SK-N-SH (cell line): ENCODE measurements at regions not wholly inside any gene's neighbourhood (a gene's known extent, or its start where the extent isn't known, plus 50 kb on each side); places are given as distances from the start of the nearest gene placed in this dataset.

Experiments used
- CTCF ChIA-PET: fragments of 300-600, 350-600 bp; formaldehyde crosslinking; extraction: SDS; loops from one replicate; lab custom pipeline; 2021; lab: Yijun Ruan, JAX
- POLR2A ChIA-PET: fragments of 350-600 bp; sonication (Branson Sonifier 250); formaldehyde crosslinking; extraction: SDS; loops from one replicate; lab custom pipeline; 2020; ENCODE audit warnings: antibody characterized with exemption, inconsistent platforms; lab: Yijun Ruan, JAX
- DNase-seq: peaks from one replicate; pipeline ENCODE4 v3.0.0; 2012
- H2AFZ ChIP-seq: fragments of 200-600 bp; sonication (generic); 2 replicates; pipeline ENCODE4 v1.8.1; 2016; ENCODE audit warnings: antibody characterized with exemption, mild to moderate bottlenecking, low read depth
- H3F3A ChIP-seq: fragments of 200-600 bp; sonication (generic); replicated peaks from 2 replicates; pipeline ENCODE3; 2016; ENCODE audit warnings: antibody characterized with exemption, mild to moderate bottlenecking; ENCODE audit not compliant: insufficient read depth
- H3K27ac ChIP-seq, 2 experiments: fragments of 200-500 bp in 1 of 2; fragments of 200-600 bp in 1 of 2; sonication (Bioruptor generic) in 1 of 2; sonication (generic), shearing (Covaris generic) in 1 of 2; 2 replicates each; pipeline versions ENCODE4 v1.5.1 to v1.6.1; 2014 to 2016; ENCODE audit warnings: low read depth in 2 of 2, inconsistent platforms in 1 of 2, low read length in 1 of 2, mild to moderate bottlenecking in 1 of 2, mixed read lengths in 1 of 2
- H3K27me3 ChIP-seq: fragments of 200-600 bp; sonication (generic), shearing (Covaris generic); 2 replicates; pipeline ENCODE4 v1.6.1; 2016; ENCODE audit warnings: mixed run types; ENCODE audit not compliant: insufficient read depth
- H3K36me3 ChIP-seq, 2 experiments: fragments of 200-500 bp in 1 of 2; fragments of 200-600 bp in 1 of 2; sonication (Bioruptor generic) in 1 of 2; sonication (generic) in 1 of 2; replicated peaks in 1 of 2; 2 replicates each; pipeline versions ENCODE3 to v1.5.1; 2014 to 2016; ENCODE audit warnings: low read length in 1 of 2, mild to moderate bottlenecking in 1 of 2; ENCODE audit not compliant: insufficient read depth in 2 of 2, control insufficient read depth in 1 of 2
- H3K4me1 ChIP-seq, 2 experiments: fragments of 200-500 bp in 1 of 2; fragments of 200-600 bp in 1 of 2; sonication (Bioruptor generic) in 1 of 2; sonication (generic), shearing (Covaris generic) in 1 of 2; 2 replicates each; pipeline versions ENCODE4 v1.5.1 to v1.6.1; 2014 to 2016; ENCODE audit warnings: low read depth in 1 of 2, low read length in 1 of 2, mixed run types in 1 of 2; ENCODE audit not compliant: insufficient read depth in 2 of 2, control insufficient read depth in 1 of 2
- H3K4me2 ChIP-seq: fragments of 200-600 bp; sonication (generic), shearing (Covaris generic); 2 replicates; pipeline ENCODE4 v1.6.1; 2017; ENCODE audit warnings: mixed run types
- H3K4me3 ChIP-seq, 2 experiments: fragments of 200-500 bp in 1 of 2; fragments of 200-600 bp in 1 of 2; sonication (Bioruptor generic) in 1 of 2; sonication (generic), shearing (Covaris generic) in 1 of 2; 2 replicates each; pipeline versions ENCODE4 v1.5.1 to v1.8.1; 2014 to 2016; ENCODE audit warnings: low read depth in 2 of 2, inconsistent platforms in 1 of 2, low read length in 1 of 2, mild to moderate bottlenecking in 1 of 2, mixed read lengths in 1 of 2, moderate library complexity in 1 of 2
- H3K79me2 ChIP-seq: fragments of 200-600 bp; sonication (generic); 2 replicates; pipeline ENCODE4 v1.8.1; 2017; ENCODE audit warnings: mild to moderate bottlenecking; ENCODE audit not compliant: insufficient read depth
- H3K9ac ChIP-seq: fragments of 200-600 bp; sonication (generic); 2 replicates; pipeline ENCODE4 v1.6.1; 2017; ENCODE audit warnings: mixed run types
- H3K9me2 ChIP-seq: fragments of 200-600 bp; sonication (generic); 2 replicates; pipeline ENCODE4 v1.6.1; 2017; ENCODE audit warnings: mixed run types
- H3K9me3 ChIP-seq: fragments of 200-600 bp; sonication (generic); 2 replicates; pipeline ENCODE4 v1.6.1; 2017; ENCODE audit warnings: mixed run types, mild to moderate bottlenecking, moderate library complexity
- H4K20me1 ChIP-seq: fragments of 200-600 bp; sonication (generic); 2 replicates; pipeline ENCODE4 v1.6.1; 2017; ENCODE audit warnings: mild to moderate bottlenecking, mixed run types; ENCODE audit not compliant: insufficient read depth
- EP300 ChIP-seq, 2 experiments: IDR thresholded peaks; 2 replicates each; pipeline versions ENCODE4 v1.4.0 to v1.6.1; 2012; ENCODE audit warnings: borderline replicate concordance in 1 of 2, low read depth in 1 of 2, low read length in 1 of 2
- EZH2phosphoT487 ChIP-seq: fragments of 200-600 bp; sonication (generic); IDR thresholded peaks from 2 replicates; pipeline ENCODE4 v1.6.1; 2017; ENCODE audit warnings: low read depth, mixed run types, mild to moderate bottlenecking, antibody characterized with exemption, moderate library complexity, borderline replicate concordance
- FOXJ3 ChIP-seq: sonication (generic); formaldehyde crosslinking; IDR thresholded peaks from 2 replicates; pipeline ENCODE4 v1.5.1; 2020; ENCODE audit warnings: mild to moderate bottlenecking, missing genetic modification reagents
- FOXM1 ChIP-seq: IDR thresholded peaks from 2 replicates; pipeline ENCODE4 v1.4.0; 2012; ENCODE audit warnings: low read depth, mild to moderate bottlenecking
- JUND ChIP-seq: IDR thresholded peaks from 2 replicates; pipeline ENCODE4 v1.4.0; 2012
- NFIC ChIP-seq: IDR thresholded peaks from 2 replicates; pipeline ENCODE4 v1.4.0; 2012; ENCODE audit warnings: borderline replicate concordance
- POLR2AphosphoS5 ChIP-seq: IDR thresholded peaks from 2 replicates; pipeline ENCODE4 v1.6.1; 2012; ENCODE audit warnings: low read depth, low read length
- RCOR1 ChIP-seq: fragments of 150-350 bp; IDR thresholded peaks from 2 replicates; pipeline ENCODE4 v1.6.1; 2017; ENCODE audit warnings: antibody characterized with exemption, low read length
- RFX5 ChIP-seq: IDR thresholded peaks from 2 replicates; pipeline ENCODE4 v1.6.1; 2012; ENCODE audit warnings: mild to moderate bottlenecking, improper control_type of control experiment, low read length
- RXRA ChIP-seq: IDR thresholded peaks from 2 replicates; pipeline ENCODE4 v1.4.0; 2012; ENCODE audit warnings: low read depth, mild to moderate bottlenecking, borderline replicate concordance
- SMC3 ChIP-seq: IDR thresholded peaks from 2 replicates; pipeline ENCODE4 v1.6.1; 2012; ENCODE audit warnings: low read depth, low read length, improper control_type of control experiment
- TEAD4 ChIP-seq: IDR thresholded peaks from 2 replicates; pipeline ENCODE4 v1.4.0; 2012; ENCODE audit warnings: mild to moderate bottlenecking, borderline replicate concordance; ENCODE audit not compliant: insufficient read depth
- YY1 ChIP-seq: IDR thresholded peaks from 2 replicates; pipeline ENCODE4 v1.4.0; 2012; ENCODE audit warnings: low read depth, mild to moderate bottlenecking
- WGBS: methylation state at CpG from one replicate; pipeline ENCODE4 v1.1.6; 2017; ENCODE audit warnings: low lambda C conversion rate; 5-methylcytosine and 5-hydroxymethylcytosine counted together
- TF ChIP-seq, protein P1 (sequence below): fragments of 150-350 bp; IDR thresholded peaks from 2 replicates; pipeline ENCODE4 v1.6.1; 2016; ENCODE audit warnings: mild to moderate bottlenecking, low read depth, low read length
- TF ChIP-seq, protein P2 (sequence below): IDR thresholded peaks from 2 replicates; pipeline ENCODE4 v1.4.0; 2012; ENCODE audit warnings: low read depth

DNA sequence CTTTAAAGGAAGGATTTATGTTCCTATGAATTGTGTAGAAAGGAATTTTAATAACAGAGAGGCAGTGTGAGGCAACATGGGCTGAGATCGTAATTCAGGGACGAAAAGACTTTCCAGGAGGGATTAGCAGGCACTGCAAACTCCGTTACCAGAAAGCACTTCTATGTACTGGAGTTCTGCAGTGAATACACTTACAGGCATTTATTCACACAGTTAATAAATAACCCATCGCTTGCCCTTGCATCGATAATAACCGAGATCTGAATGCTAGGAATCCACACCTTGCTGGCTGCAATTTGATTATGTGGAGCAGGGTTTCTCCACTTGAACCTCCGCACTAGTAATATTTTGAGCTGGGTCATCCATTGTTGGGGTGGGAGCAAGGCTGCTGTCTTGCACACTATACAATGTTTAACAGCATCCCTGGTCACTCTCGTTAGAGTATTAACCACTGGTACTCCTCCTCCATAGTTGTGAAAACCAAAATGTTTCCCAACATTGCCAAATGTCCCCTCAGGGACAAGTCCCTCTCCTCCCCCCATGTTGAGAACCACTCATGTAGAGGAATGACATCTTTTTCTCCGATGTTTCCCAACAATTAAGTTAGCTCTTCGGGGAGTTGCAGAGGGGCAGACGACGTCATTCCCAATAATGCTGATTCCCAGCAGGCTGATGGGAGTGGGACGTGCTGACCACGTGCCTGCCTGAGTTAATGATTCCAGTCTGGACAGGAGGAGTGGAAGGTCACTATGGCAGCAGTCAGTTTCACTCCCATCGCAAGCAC, 99.5 kb downstream of the SNX19 start:
- POLR2A ChIA-PET, result no interaction called here

DNA sequence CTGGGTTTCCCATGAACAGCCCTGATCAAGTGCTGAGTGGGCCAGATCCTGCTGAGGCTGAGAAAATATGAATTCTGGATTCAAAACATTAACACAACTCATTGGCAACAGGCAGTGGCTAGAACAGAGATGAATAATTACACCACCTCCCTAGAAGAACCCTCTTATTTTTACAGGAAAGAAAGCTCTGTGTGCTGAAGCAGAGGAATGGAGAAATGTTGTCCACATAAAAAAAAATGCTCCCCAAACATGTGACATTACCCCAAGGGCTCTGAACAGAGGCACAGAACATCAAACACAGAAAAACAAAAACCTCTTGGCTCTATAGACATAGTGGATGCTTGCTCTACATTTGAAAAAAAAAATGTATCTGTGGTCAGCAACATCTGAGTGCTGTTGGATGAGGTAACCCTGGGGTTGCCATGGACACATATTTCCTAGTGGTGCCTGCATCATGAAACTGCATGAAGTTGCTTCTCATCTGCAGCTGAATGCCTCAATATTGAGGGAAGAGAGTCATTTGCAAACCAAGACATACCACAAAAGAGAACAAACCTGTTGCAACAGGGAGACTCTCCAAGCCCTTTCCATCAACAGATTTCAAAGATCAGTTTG, 98.8 kb downstream of the SNX19 start:
- no peak overlapping the region for H3K27ac ChIP-seq
- no peak overlapping the region for H3K4me2 ChIP-seq
- ChIA-PET CTCF (interaction anchor here (1.0 kb wide), 1 partner anchor 383 kb away, joined by 3 read pairs; no protein-coding TSS in a partner anchor), POLR2A (no interaction called here)
- H3K9me2 ChIP-seq, result no peaks in the 10 kb centered on the region
- no peaks in the 10 kb centered on the region for H3K9me3 ChIP-seq
- H3K36me3 ChIP-seq, result no peaks in the 10 kb centered on the region
- no peak overlapping the region for H3K9ac ChIP-seq
- H2AFZ ChIP-seq, result no peak overlapping the region
- no peaks in the 10 kb centered on the region for H4K20me1 ChIP-seq
- no peaks in the 10 kb centered on the region; a peak in 1 of 4 replicates for H3K4me1 ChIP-seq
- DNase-seq, result no peak
- TF ChIP-seq RFX5 (no peak), EP300 (IDR thresholded peaks at IDR 0.05; ENCODE audit: borderline replicate concordance in 1 of 2, low read depth in 1 of 2, low read length in 1 of 2) (no peak), RXRA (no peak), YY1 (no peak), EZH2phosphoT487 (no peak), FOXJ3 (no peak), FOXM1 (no peak), POLR2AphosphoS5 (no peak), NFIC (no peak), TEAD4 (no peak), SMC3 (no peak), JUND (no peak)
- TF ChIP-seq, protein P1, sequence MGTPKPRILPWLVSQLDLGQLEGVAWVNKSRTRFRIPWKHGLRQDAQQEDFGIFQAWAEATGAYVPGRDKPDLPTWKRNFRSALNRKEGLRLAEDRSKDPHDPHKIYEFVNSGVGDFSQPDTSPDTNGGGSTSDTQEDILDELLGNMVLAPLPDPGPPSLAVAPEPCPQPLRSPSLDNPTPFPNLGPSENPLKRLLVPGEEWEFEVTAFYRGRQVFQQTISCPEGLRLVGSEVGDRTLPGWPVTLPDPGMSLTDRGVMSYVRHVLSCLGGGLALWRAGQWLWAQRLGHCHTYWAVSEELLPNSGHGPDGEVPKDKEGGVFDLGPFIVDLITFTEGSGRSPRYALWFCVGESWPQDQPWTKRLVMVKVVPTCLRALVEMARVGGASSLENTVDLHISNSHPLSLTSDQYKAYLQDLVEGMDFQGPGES, result no peak
- TF ChIP-seq, protein P2, sequence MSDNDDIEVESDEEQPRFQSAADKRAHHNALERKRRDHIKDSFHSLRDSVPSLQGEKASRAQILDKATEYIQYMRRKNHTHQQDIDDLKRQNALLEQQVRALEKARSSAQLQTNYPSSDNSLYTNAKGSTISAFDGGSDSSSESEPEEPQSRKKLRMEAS, result no peak
- no peaks in the 10 kb centered on the region for H3F3A ChIP-seq
- no peaks in the 10 kb centered on the region for H3K79me2 ChIP-seq
- no peaks in the 10 kb centered on the region for H3K27me3 ChIP-seq
- H3K4me3 ChIP-seq, result no peak overlapping the region

More for the DNA sequence above, 99.5 kb downstream of the SNX19 start:
- no peaks in the 10 kb centered on the region for H3K36me3 ChIP-seq
- H3K27me3 ChIP-seq, result no peaks in the 10 kb centered on the region
- CTCF ChIA-PET, result no interaction called here
- no peak overlapping the region for H2AFZ ChIP-seq
- no peak overlapping the region for H3K4me3 ChIP-seq
- H4K20me1 ChIP-seq, result no peaks in the 10 kb centered on the region
- H3K9me2 ChIP-seq, result no peaks in the 10 kb centered on the region
- WGBS, result 66% methylated on average over 15 of the region's 15 CpGs
- no peak for TF ChIP-seq RCOR1
- TF ChIP-seq, all 33 proteins: peak for 0
- Histone ChIP-seq H3K9ac (no peak overlapping the region), H3K79me2 (no peaks in the 10 kb centered on the region), H3K4me1 (no peaks in the 10 kb centered on the region; a peak in 1 of 4 replicates), H3K27ac (no peak overlapping the region), H3K9me3 (no peaks in the 10 kb centered on the region), H3K4me2 (no peak overlapping the region), H3F3A (no peaks in the 10 kb centered on the region)
- no peak for DNase-seq
